ENCODE measurements at regions not wholly inside any gene's neighbourhood (a gene's known extent, or its start where the extent isn't known, plus 50 kb on each side); places are given as distances from the start of the nearest gene placed in this dataset.

GRCh38 chr17:70702683-70703255, 533.4 kb downstream of the KCNJ2 start:
- TF ChIP-seq EZH2 (IDR thresholded peaks at IDR 0.05; ENCODE audit: borderline replicate concordance, insufficient read depth, low read depth, low read length, poor library complexity, severe bottlenecking), result no peak
- no peak for TF ChIP-seq CTCF (IDR thresholded peaks at IDR 0.05)

All from B cell (primary cell).